ENCODE measurements at regions not wholly inside any gene's neighbourhood (a gene's known extent, or its start where the extent isn't known, plus 50 kb on each side); places are given as distances from the start of the nearest gene placed in this dataset.

DNA sequence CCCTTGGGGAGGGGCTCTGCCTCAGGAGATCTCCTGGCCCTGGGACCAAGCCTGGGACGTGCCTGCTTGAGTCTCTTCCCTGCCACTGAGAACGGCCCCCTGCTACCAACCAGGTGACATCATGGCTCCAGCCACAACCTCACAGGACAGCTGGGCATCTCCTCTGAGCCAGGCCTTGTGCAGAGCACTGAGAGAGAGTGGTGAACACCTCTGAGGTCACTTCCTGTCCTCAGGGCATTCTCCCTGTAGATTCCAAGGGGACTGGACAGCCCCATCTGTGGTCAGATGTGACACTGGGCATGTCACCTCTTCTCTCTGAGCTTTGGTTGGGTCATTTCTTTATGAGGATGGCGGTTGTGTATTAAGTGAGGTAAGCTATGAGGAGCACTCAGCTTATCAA is 172.0 kb downstream of the MELK start:
- TF ChIP-seq EZH2phosphoT487 (IDR thresholded peaks at IDR 0.05; ENCODE audit: low read depth) (no peak), CTCF (IDR thresholded peaks at IDR 0.05; ENCODE audit: low read depth, low read length) (no peak)

Measured in OCI-LY3 (cell line).